Brain pericyte (primary cell): ENCODE measurements at regions not wholly inside any gene's neighbourhood (a gene's known extent, or its start where the extent isn't known, plus 50 kb on each side); places are given as distances from the start of the nearest gene placed in this dataset.

ENCODE experiments used
- DNase-seq: peaks from one replicate; pipeline ENCODE4 v3.0.0-alpha.2; 2012; ENCODE audit warnings: low read depth, low spot score

GRCh38 chr1:221294242-221294641 is 415.0 kb downstream of the HLX start:
- DNase-seq = no peak

GRCh38 chr1:221302357-221302756 is 423.1 kb downstream of the HLX start:
- no peak for DNase-seq

GRCh38 chr1:221302810-221303209 is 423.6 kb downstream of the HLX start:
- DNase-seq = no peak

GRCh38 chr1:221303623-221304022 is 424.4 kb downstream of the HLX start:
- no peak for DNase-seq

- DNase-seq = no peak
These were observed 427.0 kb downstream of the HLX start for GRCh38 chr1:221306239-221306638.

GRCh38 chr1:221308534-221309511 is 429.6 kb downstream of the HLX start:
- DNase-seq = no peak

- DNase-seq = no peak
These were observed 430.5 kb downstream of the HLX start for GRCh38 chr1:221309723-221310122.

- DNase-seq = no peak
These were observed 430.9 kb downstream of the HLX start for GRCh38 chr1:221310180-221310579.

GRCh38 chr1:221315330-221315729 is 426.6 kb downstream of the DUSP10 start:
- no peak for DNase-seq

- no peak for DNase-seq
These were observed 425.3 kb downstream of the DUSP10 start for GRCh38 chr1:221316491-221317056.

GRCh38 chr1:221317537-221317936 is 424.4 kb downstream of the DUSP10 start:
- no peak for DNase-seq

- no peak for DNase-seq
These were observed 413.9 kb downstream of the DUSP10 start for GRCh38 chr1:221327954-221328353.

- DNase-seq = no peak
These were observed 413.5 kb downstream of the DUSP10 start for GRCh38 chr1:221328371-221328770.

- DNase-seq = no peak
These were observed 410.4 kb downstream of the DUSP10 start for GRCh38 chr1:221331273-221332183.

- no peak for DNase-seq
These were observed 407.8 kb downstream of the DUSP10 start for GRCh38 chr1:221334062-221334461.

- no peak for DNase-seq
These were observed 406.5 kb downstream of the DUSP10 start for GRCh38 chr1:221335161-221336101.

GRCh38 chr1:221336126-221336525 is 405.8 kb downstream of the DUSP10 start:
- DNase-seq = no peak

- no peak for DNase-seq
These were observed 404.8 kb downstream of the DUSP10 start for GRCh38 chr1:221337106-221337505.

GRCh38 chr1:221343136-221343535 is 398.8 kb downstream of the DUSP10 start:
- no peak for DNase-seq

GRCh38 chr1:221343607-221344006 is 398.3 kb downstream of the DUSP10 start:
- DNase-seq = no peak

GRCh38 chr1:221344693-221345092 is 397.2 kb downstream of the DUSP10 start:
- no peak for DNase-seq
